Bronchial epithelial cell (primary cell): ENCODE measurements at regions not wholly inside any gene's neighbourhood (a gene's known extent, or its start where the extent isn't known, plus 50 kb on each side); places are given as distances from the start of the nearest gene placed in this dataset.

Experiments used
- DNase-seq: peaks from one replicate; pipeline ENCODE4 v3.0.0-alpha.2; 2010; ENCODE audit warnings: low read depth
- FAIRE-seq: peaks from 2 replicates; lab custom pipeline; 2011; peaks lifted over from hg19 to GRCh38; lab: Jason Lieb, UNC
- H3K27me3 ChIP-seq: 2 replicates; pipeline ENCODE4 v1.5.1; 2011; ENCODE audit warnings: low read length; ENCODE audit not compliant: control insufficient read depth, insufficient read depth
- H3K36me3 ChIP-seq: 2 replicates; pipeline ENCODE4 v1.5.1; 2011; ENCODE audit warnings: low read length; ENCODE audit not compliant: control insufficient read depth, insufficient read depth
- H3K4me3 ChIP-seq: 2 replicates; pipeline ENCODE4 v1.5.1; 2011; ENCODE audit warnings: mild to moderate bottlenecking, low read depth, low read length, control low read depth
- TF ChIP-seq, protein P1 (sequence below): IDR thresholded peaks from 2 replicates; pipeline ENCODE4 v1.5.1; 2011; ENCODE audit warnings: mild to moderate bottlenecking, moderate library complexity, low read length, control low read depth, inconsistent platforms; ENCODE audit not compliant: insufficient read depth, severe bottlenecking

DNA sequence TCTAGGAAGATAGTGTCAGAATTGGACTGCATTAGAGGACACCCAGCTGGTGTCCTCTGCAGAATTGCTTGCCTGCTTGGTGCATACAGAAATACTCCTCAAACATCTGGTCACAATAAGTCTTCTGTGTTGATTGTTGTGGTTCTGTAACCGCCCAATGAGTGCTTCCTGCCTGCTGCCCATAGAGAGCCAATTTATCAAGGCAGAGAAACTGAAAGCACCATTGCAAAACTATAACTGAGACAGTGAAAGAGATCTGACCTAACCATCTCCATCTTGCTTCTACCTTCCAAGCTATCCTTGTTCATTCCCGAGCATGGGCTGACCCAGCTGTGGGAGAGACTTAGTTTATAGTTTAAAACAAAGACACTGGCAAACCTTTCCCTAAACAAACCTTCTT lies 462.4 kb upstream of the RGS18 start:
- FAIRE-seq = no peak

DNA sequence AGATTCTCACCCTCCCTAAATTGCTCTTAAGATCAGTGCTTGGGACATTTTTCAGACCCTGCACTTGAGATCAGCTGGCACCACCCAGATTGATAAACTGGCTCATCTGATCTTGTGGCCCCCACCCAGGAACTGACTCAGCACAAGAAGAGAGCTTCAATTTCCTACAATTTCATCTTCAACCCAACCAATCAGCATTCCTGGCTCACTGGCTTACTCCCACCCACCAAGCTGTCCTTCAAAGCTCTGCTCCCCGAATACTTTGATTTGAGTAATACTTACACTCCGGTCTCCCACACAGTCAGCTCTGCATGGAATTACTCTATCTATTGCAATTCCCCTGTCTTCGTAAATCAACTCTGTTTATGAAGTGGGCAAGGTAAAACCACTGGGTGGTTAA lies 461.9 kb upstream of the RGS18 start:
- Histone ChIP-seq H3K36me3 (no peaks in the 10 kb centered on the region), H3K27me3 (no peaks in the 10 kb centered on the region), H3K4me3 (no peak overlapping the region)
- DNase-seq (no peak), FAIRE-seq (no peak)
- TF ChIP-seq, protein P1, sequence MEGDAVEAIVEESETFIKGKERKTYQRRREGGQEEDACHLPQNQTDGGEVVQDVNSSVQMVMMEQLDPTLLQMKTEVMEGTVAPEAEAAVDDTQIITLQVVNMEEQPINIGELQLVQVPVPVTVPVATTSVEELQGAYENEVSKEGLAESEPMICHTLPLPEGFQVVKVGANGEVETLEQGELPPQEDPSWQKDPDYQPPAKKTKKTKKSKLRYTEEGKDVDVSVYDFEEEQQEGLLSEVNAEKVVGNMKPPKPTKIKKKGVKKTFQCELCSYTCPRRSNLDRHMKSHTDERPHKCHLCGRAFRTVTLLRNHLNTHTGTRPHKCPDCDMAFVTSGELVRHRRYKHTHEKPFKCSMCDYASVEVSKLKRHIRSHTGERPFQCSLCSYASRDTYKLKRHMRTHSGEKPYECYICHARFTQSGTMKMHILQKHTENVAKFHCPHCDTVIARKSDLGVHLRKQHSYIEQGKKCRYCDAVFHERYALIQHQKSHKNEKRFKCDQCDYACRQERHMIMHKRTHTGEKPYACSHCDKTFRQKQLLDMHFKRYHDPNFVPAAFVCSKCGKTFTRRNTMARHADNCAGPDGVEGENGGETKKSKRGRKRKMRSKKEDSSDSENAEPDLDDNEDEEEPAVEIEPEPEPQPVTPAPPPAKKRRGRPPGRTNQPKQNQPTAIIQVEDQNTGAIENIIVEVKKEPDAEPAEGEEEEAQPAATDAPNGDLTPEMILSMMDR = no peak

More for the DNA sequence above, 462.4 kb upstream of the RGS18 start:
- DNase-seq = no peak
- TF ChIP-seq, protein P1 = no peak
- Histone ChIP-seq H3K4me3 (no peak overlapping the region), H3K27me3 (no peaks in the 10 kb centered on the region), H3K36me3 (no peaks in the 10 kb centered on the region)

DNA sequence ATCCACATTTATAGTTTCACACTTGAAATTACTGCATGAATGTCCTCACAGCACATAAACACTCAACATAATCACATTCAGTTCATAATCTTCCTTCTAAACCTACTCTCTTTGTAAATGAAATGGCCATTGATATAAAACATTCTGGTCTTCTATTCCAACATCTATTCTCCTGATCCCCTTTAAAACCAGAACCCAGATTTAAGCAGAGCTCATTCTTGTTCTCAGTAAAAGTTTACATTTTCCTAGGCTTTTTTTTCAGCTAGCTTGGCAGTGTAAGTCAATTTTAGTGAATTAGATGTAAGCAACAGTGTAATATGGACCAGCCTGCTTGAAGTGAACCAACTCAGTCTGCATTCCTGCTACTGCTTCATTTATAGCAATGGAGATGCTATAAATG lies 460.7 kb upstream of the RGS18 start:
- TF ChIP-seq, protein P1 = no peak
- Histone ChIP-seq H3K36me3 (no peaks in the 10 kb centered on the region), H3K4me3 (no peak overlapping the region), H3K27me3 (no peaks in the 10 kb centered on the region)
- DNase-seq = no peak
- no peak for FAIRE-seq

DNA sequence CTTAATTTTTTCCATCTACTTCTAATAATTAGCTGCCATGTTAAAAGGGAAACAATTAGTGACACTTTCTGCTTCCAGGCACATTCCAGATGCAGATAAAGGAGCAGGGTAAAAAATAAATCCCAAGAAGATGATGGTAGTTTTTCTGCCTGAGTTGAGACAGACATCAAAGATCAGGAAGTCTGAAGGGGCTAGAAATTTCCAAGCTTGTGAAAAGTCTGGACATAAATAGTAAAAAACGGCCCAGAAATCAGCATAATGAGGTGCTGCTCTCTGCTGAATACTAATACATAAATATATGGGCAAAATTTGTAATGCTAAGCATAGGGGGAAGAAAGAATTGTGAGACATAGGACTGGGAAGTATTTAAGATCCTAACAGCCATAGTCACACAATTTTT lies 460.0 kb upstream of the RGS18 start:
- H3K27me3 ChIP-seq = no peaks in the 10 kb centered on the region
- H3K36me3 ChIP-seq = no peaks in the 10 kb centered on the region
- DNase-seq = no peak
- no peak overlapping the region for H3K4me3 ChIP-seq
- FAIRE-seq = no peak
- TF ChIP-seq, protein P1 = no peak

DNA sequence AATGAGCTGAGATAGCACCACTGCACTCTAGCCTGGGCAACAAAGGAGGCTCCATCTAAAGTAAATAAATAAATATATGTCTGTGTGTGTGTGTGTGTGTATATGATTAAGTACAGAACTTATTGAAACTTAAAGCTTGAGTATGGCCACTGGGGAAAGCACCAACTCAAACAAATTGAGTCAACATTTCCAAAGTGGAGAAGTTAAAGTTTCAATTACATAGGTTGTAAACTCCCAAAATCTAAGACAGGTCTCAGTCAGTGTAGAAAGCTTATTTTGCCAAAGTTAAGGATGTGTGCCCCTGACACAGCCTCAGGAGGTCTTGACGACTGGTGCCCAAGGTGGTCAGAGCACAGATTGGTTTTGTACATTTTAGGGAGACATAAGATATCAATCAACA lies 458.9 kb upstream of the RGS18 start:
- DNase-seq = no peak
- TF ChIP-seq, protein P1 = no peak
- no peaks in the 10 kb centered on the region for H3K36me3 ChIP-seq
- no peaks in the 10 kb centered on the region for H3K27me3 ChIP-seq
- H3K4me3 ChIP-seq = no peak overlapping the region
- FAIRE-seq = no peak

DNA sequence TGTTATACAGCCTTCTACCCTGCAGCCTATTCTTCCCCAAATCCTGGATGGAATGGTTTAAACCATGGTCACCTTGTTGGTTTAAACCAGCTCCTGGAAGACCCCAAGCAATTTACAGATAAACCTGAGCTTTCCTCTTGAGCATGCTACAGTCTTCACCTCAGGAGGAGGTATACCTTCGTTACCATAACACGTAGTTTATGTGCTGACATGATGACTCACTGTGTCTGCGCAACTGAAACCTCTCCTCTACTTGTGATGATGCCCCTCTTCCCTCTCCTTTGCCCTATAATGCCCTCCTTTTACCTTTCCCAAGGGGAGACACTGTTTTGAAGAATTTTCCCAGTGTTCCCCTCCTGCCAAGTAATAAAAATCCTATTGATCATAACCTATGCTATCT lies 457.3 kb upstream of the RGS18 start:
- Histone ChIP-seq H3K36me3 (no peaks in the 10 kb centered on the region), H3K4me3 (no peak overlapping the region), H3K27me3 (no peaks in the 10 kb centered on the region)
- FAIRE-seq = no peak
- DNase-seq = no peak
- TF ChIP-seq, protein P1 = no peak
